Psoas muscle (tissue), 7 donors: ENCODE measurements at regions not wholly inside any gene's neighbourhood (a gene's known extent, or its start where the extent isn't known, plus 50 kb on each side); places are given as distances from the start of the nearest gene placed in this dataset.

Experiments used
- ATAC-seq, 4 donors: fragments of 200-7000 bp; cut with Tn5 transposase; one replicate each; pipeline ENCODE4 v1.9.1; 2020; ENCODE audit warnings: moderate library complexity in 3 of 4, mild to moderate bottlenecking in 2 of 4
- DNase-seq, 2 donors: peaks; one replicate each; pipeline ENCODE4 v3.0.0-alpha.2; 2020
- H3K27ac ChIP-seq: fragments of 200-600 bp; one replicate; pipeline ENCODE4 v1.8.0; 2022
- H3K27me3 ChIP-seq, 3 donors: fragments of 200-600 bp in 1 of 3; one replicate each; pipeline versions ENCODE4 v1.6.1 to v1.8.0; 2013 to 2022; ENCODE audit warnings: low read length in 2 of 3, mild to moderate bottlenecking in 2 of 3, moderate library complexity in 1 of 3; ENCODE audit not compliant: insufficient read depth in 3 of 3
- H3K36me3 ChIP-seq, 2 donors: fragments of 200-600 bp in 1 of 2; one replicate each; pipeline versions ENCODE4 v1.6.1 to v1.8.0; 2013 to 2022; ENCODE audit warnings: low read depth in 1 of 2, mild to moderate bottlenecking in 1 of 2, moderate library complexity in 1 of 2; ENCODE audit not compliant: insufficient read depth in 1 of 2
- H3K4me1 ChIP-seq: fragments of 200-600 bp; one replicate; pipeline ENCODE4 v1.8.0; 2022
- H3K4me3 ChIP-seq: fragments of 200-600 bp; one replicate; pipeline ENCODE4 v1.8.0; 2022; ENCODE audit warnings: mild to moderate bottlenecking
- H3K9me3 ChIP-seq: fragments of 200-600 bp; one replicate; pipeline ENCODE4 v1.8.0; 2022
- WGBS, 3 donors: extraction: QIAGEN DNeasy Blood & Tissue Kit; methylation state at CpG; one replicate each; pipeline versions ENCODE4 v1.1.6 to v1.1.7; 2013; 5-methylcytosine and 5-hydroxymethylcytosine counted together
- intact Hi-C, 2 donors: fragments of 100-400 bp; cut with DNase I; formaldehyde crosslinking; loops; one replicate each; pipeline versions ENCODE4 v1.11.0 to v1.14.2; 2022
- TF ChIP-seq, protein P1 (sequence below): fragments of 200-600 bp; IDR thresholded peaks from one replicate; pipeline ENCODE4 v1.8.0; 2022; ENCODE audit warnings: antibody characterized with exemption
- donor health status: healthy with polysubstance abuse.
- donor health status: DM: no; HTN: no; CAD: no; lungs with moderate emphysema.
- donor health status: Bipolar disorder and iron deficiency.
- donor health status: healthy.
- donor health status: DM: yes; HTN: yes; CAD: no.
- donor health status: DM: no; HTN: no; CAD: no.
- donor health status: DM: yes; HTN: yes; CAD: no.

DNA sequence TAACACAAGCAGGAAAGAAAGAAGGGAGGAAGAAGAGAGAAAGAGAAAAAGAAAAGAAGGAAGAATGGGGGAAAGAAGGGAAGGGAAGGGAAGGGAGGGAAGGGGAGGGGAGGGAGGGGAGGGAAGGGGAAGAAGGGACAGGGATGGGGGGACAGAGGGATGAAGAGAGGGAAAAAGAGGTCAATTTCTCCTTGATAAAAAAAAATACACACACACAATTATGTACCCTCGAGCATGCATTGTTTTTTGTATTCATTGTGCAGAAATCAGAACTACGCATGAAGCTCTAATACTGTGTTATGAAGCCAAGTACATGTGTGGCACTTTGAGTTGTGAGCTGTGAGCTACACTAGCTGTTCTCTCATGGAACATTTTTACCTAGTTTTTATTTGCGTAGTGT lies 274.9 kb upstream of the CDH18 start:
- Histone ChIP-seq H3K4me1 (no peaks in the 10 kb centered on the region), H3K27ac (no peak overlapping the region), H3K36me3 (no peaks in the 10 kb centered on the region), H3K4me3 (no peak overlapping the region), H3K9me3 (no peaks in the 10 kb centered on the region), H3K27me3 (no peaks in the 10 kb centered on the region)
- no peak for ATAC-seq
- TF ChIP-seq, protein P1, sequence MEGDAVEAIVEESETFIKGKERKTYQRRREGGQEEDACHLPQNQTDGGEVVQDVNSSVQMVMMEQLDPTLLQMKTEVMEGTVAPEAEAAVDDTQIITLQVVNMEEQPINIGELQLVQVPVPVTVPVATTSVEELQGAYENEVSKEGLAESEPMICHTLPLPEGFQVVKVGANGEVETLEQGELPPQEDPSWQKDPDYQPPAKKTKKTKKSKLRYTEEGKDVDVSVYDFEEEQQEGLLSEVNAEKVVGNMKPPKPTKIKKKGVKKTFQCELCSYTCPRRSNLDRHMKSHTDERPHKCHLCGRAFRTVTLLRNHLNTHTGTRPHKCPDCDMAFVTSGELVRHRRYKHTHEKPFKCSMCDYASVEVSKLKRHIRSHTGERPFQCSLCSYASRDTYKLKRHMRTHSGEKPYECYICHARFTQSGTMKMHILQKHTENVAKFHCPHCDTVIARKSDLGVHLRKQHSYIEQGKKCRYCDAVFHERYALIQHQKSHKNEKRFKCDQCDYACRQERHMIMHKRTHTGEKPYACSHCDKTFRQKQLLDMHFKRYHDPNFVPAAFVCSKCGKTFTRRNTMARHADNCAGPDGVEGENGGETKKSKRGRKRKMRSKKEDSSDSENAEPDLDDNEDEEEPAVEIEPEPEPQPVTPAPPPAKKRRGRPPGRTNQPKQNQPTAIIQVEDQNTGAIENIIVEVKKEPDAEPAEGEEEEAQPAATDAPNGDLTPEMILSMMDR, result no peak
- WGBS, 3 donors, result 84 to 90% (median 88%) methylated on average over 3 of the region's 3 CpGs
- intact Hi-C loops, result no loop called here
- DNase-seq, result no peak

- TF ChIP-seq, protein P1, result no peak
- no peak overlapping the region for H3K4me3 ChIP-seq
- no peaks in the 10 kb centered on the region for H3K27me3 ChIP-seq
- intact Hi-C loops, result no loop called here
- H3K9me3 ChIP-seq, result no peaks in the 10 kb centered on the region
- H3K36me3 ChIP-seq, result no peaks in the 10 kb centered on the region
- 91 to 95% (median 93%) methylated on average over 4 of the region's 4 CpGs for WGBS, 3 donors
- H3K4me1 ChIP-seq, result no peaks in the 10 kb centered on the region
- DNase-seq (no peak), ATAC-seq (no peak)
- no peak overlapping the region for H3K27ac ChIP-seq
These were observed 266.7 kb upstream of the CDH18 start for GRCh38 chr5:20254748-20255147.

- TF ChIP-seq, protein P1, result no peak
- no peaks in the 10 kb centered on the region for H3K27me3 ChIP-seq
- intact Hi-C loops, result no loop called here
- H3K27ac ChIP-seq, result no peak overlapping the region
- H3K36me3 ChIP-seq, result no peaks in the 10 kb centered on the region
- no peak overlapping the region for H3K4me3 ChIP-seq
- no peaks in the 10 kb centered on the region for H3K4me1 ChIP-seq
- DNase-seq (no peak), ATAC-seq (no peak)
- WGBS, 3 donors, result 0 to 10% (median 3%) methylated on average over 1 of the region's 1 CpG
- no peaks in the 10 kb centered on the region for H3K9me3 ChIP-seq
These were observed 260.1 kb upstream of the CDH18 start for GRCh38 chr5:20248118-20248517.

DNA sequence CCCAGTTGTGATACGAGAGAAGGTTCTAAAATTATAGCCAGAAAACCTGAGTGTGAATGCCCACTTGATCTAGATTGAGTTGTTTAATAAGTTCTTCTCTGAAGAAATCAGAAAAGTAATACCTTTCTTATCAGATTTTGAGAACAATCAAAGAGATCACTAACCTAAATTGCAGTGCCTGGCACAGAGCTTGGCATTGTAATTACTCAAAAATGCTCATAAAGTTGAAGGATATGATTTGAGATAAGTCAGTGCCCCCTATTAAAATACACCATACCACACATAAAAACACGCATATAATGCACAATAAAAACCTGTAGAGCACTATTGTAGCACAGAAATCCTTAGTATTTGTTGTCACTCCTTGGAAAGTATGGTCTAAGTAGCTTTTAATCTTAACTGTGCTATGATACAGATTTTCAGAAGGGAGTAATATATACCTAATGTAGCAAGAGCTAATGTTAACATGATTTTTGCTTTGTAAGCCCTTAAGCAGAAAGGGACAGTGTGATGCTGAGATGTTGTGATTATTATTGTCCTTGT lies 257.5 kb upstream of the CDH18 start:
- Histone ChIP-seq H3K9me3 (no peaks in the 10 kb centered on the region), H3K4me3 (no peak overlapping the region), H3K4me1 (no peaks in the 10 kb centered on the region), H3K27ac (no peak overlapping the region), H3K27me3 (no peaks in the 10 kb centered on the region), H3K36me3 (no peaks in the 10 kb centered on the region)
- intact Hi-C loops, result no loop called here
- WGBS, 3 donors, result 62 to 69% (median 69%) methylated on average over 2 of the region's 2 CpGs
- TF ChIP-seq, protein P1, result no peak
- DNase-seq (no peak), ATAC-seq (no peak)

DNA sequence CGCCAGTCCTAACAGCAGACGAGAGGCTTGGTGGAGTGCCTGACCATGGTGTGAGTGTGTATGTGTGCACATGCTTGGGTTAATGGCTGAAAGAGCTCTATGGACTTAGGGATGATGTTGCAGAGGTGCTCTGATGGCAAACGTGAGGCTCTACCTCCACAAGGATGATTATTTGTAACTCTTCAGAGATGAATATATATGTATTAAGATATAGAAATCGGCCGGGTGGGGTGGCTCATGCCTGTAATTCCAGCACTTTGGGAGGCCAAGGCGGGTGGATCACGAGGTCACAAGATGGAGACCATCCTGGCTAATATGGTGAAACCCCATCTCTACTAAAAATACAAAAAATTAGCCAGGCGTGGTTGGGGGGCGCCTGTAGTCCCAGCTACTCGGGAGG lies 253.4 kb upstream of the CDH18 start:
- no peak overlapping the region for H3K27ac ChIP-seq
- WGBS, 3 donors, result 87 to 93% (median 89%) methylated on average over 10 of the region's 10 CpGs
- intact Hi-C loops, result no loop called here
- H3K9me3 ChIP-seq, result no peaks in the 10 kb centered on the region
- no peak overlapping the region for H3K4me3 ChIP-seq
- DNase-seq (no peak), ATAC-seq (no peak)
- H3K27me3 ChIP-seq, result no peaks in the 10 kb centered on the region
- TF ChIP-seq, protein P1, result no peak
- H3K4me1 ChIP-seq, result no peaks in the 10 kb centered on the region
- no peaks in the 10 kb centered on the region for H3K36me3 ChIP-seq
